Posterior vena cava (tissue), 2 donors: ENCODE measurements at regions not wholly inside any gene's neighbourhood (a gene's known extent, or its start where the extent isn't known, plus 50 kb on each side); places are given as distances from the start of the nearest gene placed in this dataset.
"Not testable (repeated sequence)": the region's sequence is repeated elsewhere in the genome, so short reads cannot be mapped to it uniquely, and the experiment has no call there.

Experiments used
- DNase-seq: peaks from one replicate; pipeline ENCODE4 v3.0.0-alpha.2; 2020; ENCODE audit warnings: low spot score
- intact Hi-C, 2 donors: fragments of 100-400 bp; cut with DNase I; formaldehyde crosslinking; loops; one replicate each; pipeline versions ENCODE4 v1.14.1 to v1.14.2; 2022 to 2023
- donor health status: DM: yes; HTN: yes; CAD: no.
- donor health status: DM: yes; HTN: yes; CAD: no.

GRCh38 chr12:84446478-84446877, 466.1 kb downstream of the SLC6A15 start:
- intact Hi-C loops, DNase-seq: not testable (repeated sequence)

DNA sequence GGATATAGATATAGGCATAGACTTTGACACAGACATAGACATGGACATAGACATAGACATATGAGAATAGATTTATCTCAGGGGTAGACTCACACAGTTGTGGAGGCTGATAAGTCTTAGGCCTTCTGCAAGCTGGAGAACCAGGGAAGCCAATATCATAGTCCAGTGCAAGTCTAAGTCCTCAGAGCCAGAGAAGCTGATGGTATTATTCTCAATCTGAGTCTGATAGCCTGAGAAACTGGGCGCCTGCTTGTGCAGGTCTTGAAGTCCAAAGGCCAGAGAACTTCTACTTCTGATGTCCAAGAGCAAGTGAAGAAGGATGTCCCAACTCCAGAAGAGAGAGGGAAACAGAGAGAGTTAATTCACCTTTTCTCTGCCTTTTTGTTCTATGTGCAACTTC, 476.5 kb downstream of the SLC6A15 start:
- no peak for DNase-seq
- intact Hi-C loops = no loop called here

- intact Hi-C loops = no loop called here
- no peak for DNase-seq
These were observed 476.9 kb downstream of the SLC6A15 start for GRCh38 chr12:84435682-84436081.

DNA sequence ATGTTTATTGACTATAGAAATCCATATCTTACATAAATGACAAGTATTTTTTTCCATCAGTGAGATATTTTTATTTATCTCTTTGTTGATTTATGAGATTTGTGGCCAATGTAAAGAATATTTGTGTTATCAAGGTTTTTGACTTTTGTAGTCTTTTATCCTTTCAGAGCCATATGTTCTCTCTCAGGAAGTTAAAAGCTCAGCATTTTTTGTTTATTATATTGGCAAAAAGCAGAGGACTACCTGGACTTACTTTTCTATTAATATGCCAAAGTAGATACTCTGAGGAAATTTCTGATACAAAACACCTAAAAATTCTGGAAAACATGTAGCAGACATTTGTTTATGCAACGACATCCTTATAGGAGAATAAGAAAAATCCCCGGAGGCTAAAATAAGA, 490.3 kb downstream of the SLC6A15 start:
- no peak for DNase-seq
- intact Hi-C loops = no loop called here

- intact Hi-C loops = no loop called here
- DNase-seq = no peak
These were observed 491.5 kb downstream of the SLC6A15 start for GRCh38 chr12:84421103-84421502.

GRCh38 chr12:84416626-84417025, 496.0 kb downstream of the SLC6A15 start:
- intact Hi-C loops = no loop called here
- no peak for DNase-seq

GRCh38 chr12:84415946-84416345, 496.7 kb downstream of the SLC6A15 start:
- intact Hi-C loops = no loop called here
- DNase-seq = no peak

DNA sequence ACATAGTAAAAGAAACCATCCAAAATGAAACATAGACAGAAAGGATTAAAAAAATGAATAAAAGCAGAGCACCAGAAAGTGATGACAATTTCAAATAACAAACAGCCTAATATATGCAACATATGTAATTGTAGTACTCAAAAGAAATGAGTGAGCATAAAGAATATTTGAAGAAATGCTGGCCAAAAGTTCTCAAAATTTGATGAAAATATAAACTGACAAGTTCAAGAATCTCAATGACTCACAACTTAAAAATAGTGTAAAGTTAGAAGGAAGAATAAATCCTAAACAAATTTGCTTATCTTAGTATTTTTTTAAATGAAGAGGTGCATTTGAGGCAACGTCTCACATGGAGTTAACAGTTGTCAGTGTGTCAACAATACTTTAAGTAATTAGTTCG, 498.9 kb downstream of the SLC6A15 start:
- intact Hi-C loops = no loop called here
- DNase-seq = no peak

DNA sequence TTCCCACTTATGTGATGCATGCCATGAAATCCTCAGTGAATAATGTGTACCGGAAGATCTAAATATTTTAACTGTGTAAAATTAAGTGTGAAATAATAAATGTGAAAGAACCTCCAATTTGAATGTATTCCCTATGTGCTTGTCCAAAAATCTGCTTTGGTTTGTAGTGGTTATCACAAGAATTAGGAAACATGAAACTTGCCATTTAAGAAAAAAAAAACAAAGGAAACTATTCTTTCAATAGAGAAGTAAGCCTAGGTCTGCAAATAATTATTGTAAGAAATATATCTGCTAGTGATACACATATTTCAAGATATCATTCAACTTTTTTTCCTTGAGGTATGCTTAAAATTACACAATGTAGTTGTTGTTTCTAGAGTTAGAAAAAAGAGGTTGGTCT, 500.4 kb downstream of the SLC6A15 start:
- intact Hi-C loops = no loop called here
- no peak for DNase-seq

DNA sequence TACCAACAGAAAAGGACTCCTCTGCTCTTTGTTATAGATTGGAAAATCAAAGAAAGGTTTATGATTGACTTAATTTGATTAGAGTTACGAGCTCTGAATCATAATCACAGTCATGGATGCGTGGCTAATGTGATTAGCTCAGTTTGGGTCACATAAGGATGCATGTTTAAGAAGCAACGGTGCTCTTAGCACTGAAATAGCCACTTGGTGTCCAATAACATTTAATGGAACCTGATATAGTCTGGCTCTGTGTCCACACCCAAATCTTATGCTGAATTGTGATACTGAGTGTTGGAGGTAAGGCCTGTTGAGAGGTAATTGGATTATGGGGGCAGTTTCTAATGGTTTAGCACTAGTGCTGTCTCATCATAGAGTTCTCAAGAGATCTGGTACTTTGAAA, 501.6 kb downstream of the SLC6A15 start:
- no peak for DNase-seq
- intact Hi-C loops = no loop called here

GRCh38 chr12:84408936-84409335, 503.7 kb downstream of the SLC6A15 start:
- no peak for DNase-seq
- intact Hi-C loops = no loop called here

- DNase-seq, intact Hi-C loops: not testable (repeated sequence)
These were observed 505.9 kb downstream of the SLC6A15 start for GRCh38 chr12:84406720-84407119.

DNA sequence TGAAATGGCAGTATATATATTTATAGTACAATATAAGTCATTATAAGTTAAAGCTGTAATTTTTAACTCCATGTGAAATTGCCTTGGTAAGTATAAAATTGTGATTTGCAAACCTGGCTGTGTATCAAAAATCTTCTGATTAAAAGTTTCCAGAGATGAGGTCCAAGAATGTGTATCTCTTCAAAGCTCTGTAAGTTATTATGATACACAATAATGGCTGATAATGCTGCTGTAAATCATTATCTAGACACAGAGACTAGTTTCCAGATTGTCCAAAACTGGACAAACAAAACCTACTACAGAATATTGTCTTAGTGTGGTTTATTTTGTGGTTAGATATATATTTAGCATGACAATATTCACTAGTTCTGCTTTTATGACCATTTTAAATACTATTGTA, 514.8 kb downstream of the SLC6A15 start:
- intact Hi-C loops = no loop called here
- no peak for DNase-seq

DNA sequence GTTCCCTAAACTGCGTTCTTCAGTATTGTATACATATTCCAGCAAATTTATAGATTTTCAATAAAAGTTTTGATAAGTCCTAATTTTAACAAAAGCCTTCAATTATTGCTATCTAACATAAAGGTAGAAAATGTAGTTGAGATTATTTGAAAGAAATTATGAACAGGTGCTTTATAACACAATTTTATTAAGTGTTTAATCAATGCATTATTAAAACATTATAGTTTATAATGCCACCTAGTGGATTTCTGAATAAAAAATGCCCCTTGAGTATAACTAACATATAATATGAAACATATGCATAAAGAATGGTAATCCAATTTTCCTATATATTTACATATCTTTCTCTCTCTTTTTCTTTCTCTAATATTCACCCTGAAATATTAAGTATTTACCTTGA, 515.3 kb downstream of the SLC6A15 start:
- intact Hi-C loops = no loop called here
- no peak for DNase-seq

DNA sequence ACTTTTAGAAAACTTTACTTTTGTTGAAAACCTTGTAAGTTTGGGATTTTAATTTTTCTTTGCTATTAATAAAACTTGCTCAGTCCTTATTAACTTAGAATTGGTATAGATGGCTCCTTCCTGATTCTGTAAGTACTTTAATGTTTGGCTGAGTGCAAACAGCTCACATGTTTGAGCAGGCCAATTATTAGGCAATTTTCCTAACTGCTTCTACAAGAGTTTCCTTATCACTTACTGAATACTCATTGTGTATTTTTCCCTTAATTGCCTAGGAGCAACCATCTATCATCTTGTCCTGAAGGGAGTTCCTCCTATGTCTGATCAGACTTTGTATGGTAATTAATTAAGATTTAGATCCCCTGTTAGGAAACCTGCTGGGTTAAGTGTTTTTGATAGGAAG, 521.4 kb downstream of the SLC6A15 start:
- intact Hi-C loops, DNase-seq: not testable (repeated sequence)

GRCh38 chr12:84384384-84384783, 528.2 kb downstream of the SLC6A15 start:
- DNase-seq = no peak
- intact Hi-C loops = no loop called here

DNA sequence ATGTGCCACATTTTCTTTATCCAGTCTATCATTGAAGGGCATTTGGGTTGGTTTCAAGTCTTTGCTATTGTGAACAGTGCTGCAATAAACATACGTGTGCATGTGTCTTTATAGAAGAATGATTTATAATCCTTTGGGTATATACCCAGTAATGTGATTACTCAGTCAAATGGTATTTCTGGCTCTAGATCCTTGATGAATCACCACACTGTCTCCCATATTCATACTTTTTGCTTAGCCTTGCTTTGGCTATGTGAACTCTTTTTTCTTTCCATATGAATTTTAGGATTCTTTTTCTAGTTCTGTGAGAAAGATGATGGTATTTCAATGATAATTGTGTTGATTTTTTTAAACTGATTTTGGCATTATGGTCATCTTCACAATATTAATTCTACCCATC, 530.1 kb downstream of the SLC6A15 start:
- intact Hi-C loops, DNase-seq: not testable (repeated sequence)

DNA sequence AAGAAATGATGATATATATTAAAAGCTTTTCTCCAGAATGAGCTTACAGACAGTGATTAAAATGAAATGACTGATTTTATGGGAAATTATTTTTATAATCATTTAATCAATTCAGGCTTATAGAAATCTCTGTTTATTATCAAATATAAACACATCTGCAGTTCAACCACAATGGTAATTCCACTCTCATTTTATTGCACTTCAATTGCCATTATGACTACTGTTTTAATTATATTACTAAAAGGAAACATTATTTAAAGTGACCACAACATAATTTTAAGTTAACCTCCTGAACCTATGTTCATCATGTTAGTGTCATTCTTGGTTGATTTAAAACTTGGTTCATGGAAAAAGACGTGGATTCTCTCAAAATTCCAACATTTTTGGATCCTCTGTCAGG, 536.3 kb downstream of the SLC6A15 start:
- no peak for DNase-seq
- intact Hi-C loops = no loop called here

GRCh38 chr12:84375449-84376170, 537.0 kb downstream of the SLC6A15 start:
- DNase-seq = no peak
- intact Hi-C loops = no loop called here

DNA sequence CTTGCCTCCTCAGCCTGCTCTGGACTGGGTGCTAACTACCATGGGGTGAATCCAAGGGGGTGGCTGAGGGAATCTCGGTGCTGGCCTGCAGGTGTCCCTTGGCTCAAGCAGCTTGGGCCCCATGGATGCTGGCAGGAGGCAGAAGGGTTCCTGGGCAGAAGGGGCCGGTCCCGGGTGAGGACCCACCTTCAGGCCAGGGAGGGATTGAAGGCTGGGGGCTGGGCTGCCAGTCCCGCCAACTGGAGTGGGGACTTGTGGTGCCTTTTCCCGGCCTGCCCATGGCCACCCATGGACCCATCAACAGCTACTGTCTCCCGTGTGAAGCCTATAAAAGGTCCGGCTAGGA, 550.1 kb downstream of the SLC6A15 start:
- peak; percentile 43 for DNase-seq
- intact Hi-C loops = no loop called here

GRCh38 chr12:84361651-84362551, 550.7 kb downstream of the SLC6A15 start:
- intact Hi-C loops = no loop called here

More at GRCh38 chr12:84361651-84362551, 550.7 kb downstream of the SLC6A15 start:
- peak; percentile 74 for DNase-seq
